H1 (cell line): ENCODE measurements at regions not wholly inside any gene's neighbourhood (a gene's known extent, or its start where the extent isn't known, plus 50 kb on each side); places are given as distances from the start of the nearest gene placed in this dataset.

Experiments used
- CTCF ChIA-PET: fragments of 300-600 bp; sonication (Branson Sonifier 250); formaldehyde crosslinking; loops from one replicate; lab custom pipeline; 2021; ENCODE audit not compliant: partially characterized antibody; lab: Charles Lee
- POLR2A ChIA-PET: fragments of 300-600 bp; sonication (Branson Sonifier 250); formaldehyde crosslinking; loops from one replicate; lab custom pipeline; 2021; ENCODE audit warnings: inconsistent platforms; ENCODE audit not compliant: partially characterized antibody; lab: Charles Lee
- DNase-seq, 2 experiments: peaks; one replicate each; pipeline versions ENCODE4 v3.0.0 to v3.0.0-alpha.2; 2010 to 2022; ENCODE audit warnings: low spot score in 2 of 2, low read depth in 1 of 2, mixed read lengths in 1 of 2
- FAIRE-seq: peaks from 2 replicates; lab custom pipeline; 2011; peaks lifted over from hg19 to GRCh38; lab: Jason Lieb, UNC
- H2AFZ ChIP-seq: 2 replicates; pipeline ENCODE4 v1.8.1; 2012; ENCODE audit warnings: low read length, inconsistent platforms
- H2AK5ac ChIP-seq: 2 replicates; pipeline ENCODE4 v1.6.1; 2013; ENCODE audit warnings: low read depth, low read length
- H2BK120ac ChIP-seq: replicated peaks from 2 replicates; pipeline ENCODE3; 2013; ENCODE audit warnings: low read depth, low read length, inconsistent platforms
- H2BK12ac ChIP-seq: 2 replicates; pipeline ENCODE4 v1.6.1; 2013; ENCODE audit warnings: low read depth, low read length
- H2BK15ac ChIP-seq: 2 replicates; pipeline ENCODE4 v1.6.1; 2013; ENCODE audit warnings: low read length
- H2BK20ac ChIP-seq: 2 replicates; pipeline ENCODE4 v1.6.1; 2013; ENCODE audit warnings: low read length
- H2BK5ac ChIP-seq: 2 replicates; pipeline ENCODE4 v1.6.1; 2013; ENCODE audit warnings: low read depth, low read length
- H3K14ac ChIP-seq: 2 replicates; pipeline ENCODE4 v1.6.1; 2013; ENCODE audit warnings: inconsistent platforms; ENCODE audit not compliant: insufficient read length
- H3K18ac ChIP-seq: 2 replicates; pipeline ENCODE4 v1.6.1; 2013; ENCODE audit warnings: low read length; ENCODE audit errors: extremely low read depth
- H3K23ac ChIP-seq: 2 replicates; pipeline ENCODE4 v1.6.1; 2013; ENCODE audit warnings: inconsistent platforms; ENCODE audit not compliant: insufficient read length
- H3K23me2 ChIP-seq: 2 replicates; pipeline ENCODE4 v1.6.1; 2013; ENCODE audit warnings: low read depth, low read length
- H3K27ac ChIP-seq: 2 replicates; pipeline ENCODE4 v1.6.1; 2011; ENCODE audit warnings: low read depth, low read length, inconsistent platforms
- H3K27me3 ChIP-seq, 4 experiments: replicated peaks in 1 of 4; 1 replicate in 1 of 4; 2 replicates in 3 of 4; pipeline versions ENCODE4 v1.6.1 to v1.8.1; 2011 to 2013; ENCODE audit warnings: low read length in 3 of 4, mild to moderate bottlenecking in 3 of 4, inconsistent platforms in 2 of 4, mixed read lengths in 2 of 4, moderate library complexity in 1 of 4; ENCODE audit not compliant: control insufficient read depth in 3 of 4, insufficient read depth in 3 of 4; ENCODE audit errors: extremely low read depth in 1 of 4
- H3K36me3 ChIP-seq, 4 experiments: 2 replicates each; pipeline versions ENCODE4 v1.6.1 to v1.8.1; 2011 to 2013; ENCODE audit warnings: mild to moderate bottlenecking in 4 of 4, low read length in 3 of 4, moderate library complexity in 2 of 4, control low read depth in 1 of 4, inconsistent platforms in 1 of 4; ENCODE audit not compliant: insufficient read depth in 4 of 4, control insufficient read depth in 2 of 4
- H3K4ac ChIP-seq: replicated peaks from 2 replicates; pipeline ENCODE3; 2013; ENCODE audit warnings: low read length, low read depth, mixed read lengths, inconsistent platforms; ENCODE audit not compliant: insufficient read length
- H3K4me1 ChIP-seq, 4 experiments: replicated peaks in 1 of 4; 1 replicate in 1 of 4; 2 replicates in 3 of 4; pipeline versions ENCODE4 v1.6.1 to v1.8.1; 2011 to 2013; ENCODE audit warnings: low read length in 3 of 4, inconsistent platforms in 2 of 4, mixed read lengths in 1 of 4; ENCODE audit not compliant: insufficient read depth in 4 of 4, control insufficient read depth in 3 of 4
- H3K4me2 ChIP-seq, 2 experiments: 2 replicates each; pipeline versions ENCODE4 v1.6.1 to v1.8.1; 2011 to 2013; ENCODE audit warnings: low read depth in 2 of 2, low read length in 2 of 2, control low read depth in 1 of 2, inconsistent platforms in 1 of 2, mild to moderate bottlenecking in 1 of 2; ENCODE audit not compliant: insufficient read depth in 1 of 2
- H3K4me3 ChIP-seq, 4 experiments: fragments of 200-600, 300-600 bp in 1 of 4; sonication (generic), shearing (Covaris generic), sonication (Bioruptor Twin) in 1 of 4; 2 replicates each; pipeline versions ENCODE4 v1.5.1 to v1.8.1; 2011 to 2016; ENCODE audit warnings: low read length in 4 of 4, low read depth in 3 of 4, control low read depth in 2 of 4, inconsistent platforms in 2 of 4, mild to moderate bottlenecking in 2 of 4, mixed read lengths in 1 of 4, moderate library complexity in 1 of 4; ENCODE audit not compliant: insufficient read depth in 2 of 4; ENCODE audit errors: extremely low read depth in 1 of 4
- H3K56ac ChIP-seq: replicated peaks from 2 replicates; pipeline ENCODE3; 2013; ENCODE audit warnings: low read depth, mild to moderate bottlenecking, mixed read lengths, low read length, inconsistent platforms; ENCODE audit not compliant: insufficient read length
- H3K79me1 ChIP-seq: 2 replicates; pipeline ENCODE4 v1.6.1; 2013; ENCODE audit warnings: low read depth, low read length, control low read depth
- H3K79me2 ChIP-seq, 2 experiments: 2 replicates each; pipeline versions ENCODE4 v1.6.1 to v1.8.1; 2012 to 2013; ENCODE audit warnings: low read length in 2 of 2, mild to moderate bottlenecking in 2 of 2, inconsistent platforms in 1 of 2; ENCODE audit not compliant: insufficient read depth in 2 of 2, control insufficient read depth in 1 of 2
- H3K9ac ChIP-seq, 4 experiments: replicated peaks in 1 of 4; 1 replicate in 1 of 4; 2 replicates in 3 of 4; pipeline versions ENCODE4 v1.6.1 to v1.8.1; 2011 to 2013; ENCODE audit warnings: low read depth in 3 of 4, low read length in 3 of 4, control low read depth in 2 of 4, mild to moderate bottlenecking in 2 of 4, moderate library complexity in 2 of 4, inconsistent platforms in 1 of 4; ENCODE audit errors: extremely low read depth in 1 of 4
- H3K9me3 ChIP-seq, 2 experiments: 2 replicates each; pipeline versions ENCODE4 v1.6.1 to v1.8.1; 2012 to 2013; ENCODE audit warnings: mild to moderate bottlenecking in 2 of 2, moderate library complexity in 2 of 2, control low read depth in 1 of 2, inconsistent platforms in 1 of 2, low read depth in 1 of 2, low read length in 1 of 2, mixed read lengths in 1 of 2; ENCODE audit not compliant: insufficient read depth in 2 of 2
- H4K20me1 ChIP-seq, 2 experiments: replicated peaks in 1 of 2; 2 replicates each; pipeline versions ENCODE3 to v1.8.1; 2011 to 2013; ENCODE audit warnings: inconsistent platforms in 2 of 2, low read length in 2 of 2, mild to moderate bottlenecking in 1 of 2; ENCODE audit not compliant: insufficient read depth in 2 of 2, control insufficient read depth in 1 of 2
- H4K5ac ChIP-seq: 2 replicates; pipeline ENCODE4 v1.6.1; 2013; ENCODE audit warnings: low read length, low read depth, mixed read lengths, inconsistent platforms; ENCODE audit not compliant: insufficient read length
- H4K8ac ChIP-seq: 2 replicates; pipeline ENCODE4 v1.8.0; 2013; ENCODE audit warnings: mild to moderate bottlenecking, moderate library complexity, low read length, inconsistent platforms; ENCODE audit not compliant: insufficient read depth; ENCODE audit errors: extremely low read depth
- H4K91ac ChIP-seq: replicated peaks from 2 replicates; pipeline ENCODE3; 2013; ENCODE audit warnings: low read length, mixed read lengths, inconsistent platforms; ENCODE audit not compliant: insufficient read length
- FOSL1 ChIP-seq: IDR thresholded peaks from 2 replicates; pipeline ENCODE4 v1.6.1; 2011; ENCODE audit warnings: mild to moderate bottlenecking, low read depth, low read length, moderate library complexity; ENCODE audit not compliant: insufficient read depth
- JUN ChIP-seq: IDR thresholded peaks from 2 replicates; pipeline ENCODE4 v1.6.1; 2011; ENCODE audit warnings: low read depth, mild to moderate bottlenecking, improper control_type of control experiment, low read length
- KDM4A ChIP-seq: IDR thresholded peaks from one replicate; pipeline ENCODE4 v1.7.1; 2012; ENCODE audit warnings: low read depth, mild to moderate bottlenecking, moderate library complexity, low read length, inconsistent platforms; ENCODE audit not compliant: severe bottlenecking
- NRF1 ChIP-seq: IDR thresholded peaks from 2 replicates; pipeline ENCODE4 v1.6.1; 2011; ENCODE audit warnings: mild to moderate bottlenecking, low read depth, low read length, improper control_type of control experiment
- POLR2A ChIP-seq, 2 experiments: IDR thresholded peaks; 1 replicate in 1 of 2; 2 replicates in 1 of 2; pipeline ENCODE4 v1.6.1; 2011; ENCODE audit warnings: low read depth in 2 of 2, low read length in 2 of 2, mild to moderate bottlenecking in 2 of 2; ENCODE audit errors: control extremely low read depth in 1 of 2
- POU5F1 ChIP-seq: IDR thresholded peaks from 2 replicates; pipeline ENCODE4 v1.6.1; 2011; ENCODE audit warnings: low read depth, mild to moderate bottlenecking, low read length, moderate library complexity
- RAD21 ChIP-seq, 2 experiments: IDR thresholded peaks in 1 of 2; conservative IDR thresholded peaks in 1 of 2; 2 replicates each; pipeline ENCODE4 v1.6.1; 2011; ENCODE audit warnings: low read depth in 2 of 2, low read length in 2 of 2, improper control_type of control experiment in 1 of 2, inconsistent platforms in 1 of 2, mild to moderate bottlenecking in 1 of 2, moderate library complexity in 1 of 2
- RXRA ChIP-seq: IDR thresholded peaks from 2 replicates; pipeline ENCODE4 v1.6.1; 2011; ENCODE audit warnings: low read depth, mild to moderate bottlenecking, low read length, moderate library complexity; ENCODE audit not compliant: insufficient read depth
- YY1 ChIP-seq: IDR thresholded peaks from 2 replicates; pipeline ENCODE4 v1.6.1; 2011; ENCODE audit warnings: low read depth, mild to moderate bottlenecking, low read length
- WGBS, 2 experiments: shearing (Covaris generic) in 1 of 2; methylation state at CpG; one replicate each; pipeline versions ENCODE4 v1.1.6 to v1.1.7; 2013 to 2015; ENCODE audit warnings: low lambda C conversion rate in 2 of 2, mixed read lengths in 2 of 2, inconsistent platforms in 1 of 2, low coverage in 1 of 2, missing lambda C conversion rate in 1 of 2; ENCODE audit not compliant: insufficient replicate concordance in 2 of 2, insufficient coverage in 1 of 2, insufficient read length in 1 of 2; ENCODE audit errors: extremely low coverage in 1 of 2, missing lambda C conversion rate in 1 of 2; 5-methylcytosine and 5-hydroxymethylcytosine counted together
- TF ChIP-seq, protein P1 (sequence below): IDR thresholded peaks from 2 replicates; pipeline ENCODE4 v1.6.1; 2012; ENCODE audit warnings: low read length, inconsistent platforms
- TF ChIP-seq, protein P2 (sequence below): IDR thresholded peaks from 2 replicates; pipeline ENCODE4 v1.6.1; 2012; ENCODE audit warnings: inconsistent platforms

DNA sequence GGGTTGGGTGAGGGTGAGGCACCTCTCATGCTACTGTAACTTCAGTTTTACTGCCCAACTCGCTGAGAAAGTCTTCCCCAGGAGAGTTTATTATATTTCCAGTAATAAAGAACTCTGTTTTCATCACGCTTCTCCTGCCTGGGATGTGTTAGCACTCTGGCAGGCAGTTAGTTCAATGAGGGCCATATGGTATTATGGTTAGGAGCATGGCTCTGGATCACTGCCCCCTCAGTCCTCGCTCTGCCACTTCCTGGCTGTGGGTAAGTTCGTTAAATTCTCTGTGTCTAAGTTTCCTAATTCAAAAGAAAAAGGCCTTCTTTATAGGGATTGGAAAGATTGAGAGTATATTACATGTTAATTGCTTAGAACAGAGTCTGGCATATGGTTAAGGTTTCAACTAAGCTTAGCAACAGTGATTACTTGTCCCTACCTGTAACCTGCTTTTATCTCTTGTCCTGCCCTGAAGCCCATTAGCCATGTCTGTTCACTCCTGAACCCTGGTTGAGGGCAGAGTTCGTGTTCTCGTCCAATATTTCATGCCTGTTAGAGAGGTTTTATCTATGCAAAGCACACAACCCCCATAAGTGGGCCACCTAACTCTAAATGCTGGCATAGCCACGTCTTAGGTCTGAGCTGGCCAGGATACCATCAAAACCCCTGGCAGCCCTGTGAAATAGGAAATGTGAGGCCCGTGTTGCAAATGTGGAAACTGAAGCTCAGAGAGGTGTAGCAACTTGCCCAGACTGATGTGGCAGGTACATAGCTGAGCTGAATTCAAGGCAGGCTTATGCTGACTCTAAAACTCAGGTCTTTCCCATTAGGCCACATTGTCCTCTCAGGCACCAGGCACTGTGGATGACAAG lies 342.5 kb upstream of the JARID2 start:
- ChIA-PET POLR2A (interaction anchor here (1.2 kb wide), 1 partner anchor 9 kb away, joined by 3 read pairs; no protein-coding TSS in a partner anchor), CTCF (no interaction called here)
- H3K79me2 ChIP-seq: no peaks in the 10 kb centered on the region; a peak in 1 of 4 replicates
- H2BK12ac ChIP-seq: no peak overlapping the region
- H3K4me1 ChIP-seq: no peaks in the 10 kb centered on the region
- H2BK120ac ChIP-seq: no peak overlapping the region
- no peak overlapping the region for H2AK5ac ChIP-seq
- no peak overlapping the region for H2BK20ac ChIP-seq
- no peak overlapping the region for H3K9ac ChIP-seq
- no peak overlapping the region for H2AFZ ChIP-seq
- no peak overlapping the region for H3K14ac ChIP-seq
- H3K18ac ChIP-seq: no peak overlapping the region
- no peak overlapping the region for H3K56ac ChIP-seq
- FAIRE-seq: no peak
- no peak overlapping the region for H3K4ac ChIP-seq
- no peak overlapping the region for H2BK5ac ChIP-seq
- no peak overlapping the region for H3K23ac ChIP-seq
- no peaks in the 10 kb centered on the region for H3K27me3 ChIP-seq
- H3K4me2 ChIP-seq: no peak overlapping the region
- TF ChIP-seq POLR2A (IDR thresholded peaks at IDR 0.05; ENCODE audit: control extremely low read depth in 1 of 2, low read depth in 2 of 2, low read length in 2 of 2): no peak
- TF ChIP-seq, protein P1, sequence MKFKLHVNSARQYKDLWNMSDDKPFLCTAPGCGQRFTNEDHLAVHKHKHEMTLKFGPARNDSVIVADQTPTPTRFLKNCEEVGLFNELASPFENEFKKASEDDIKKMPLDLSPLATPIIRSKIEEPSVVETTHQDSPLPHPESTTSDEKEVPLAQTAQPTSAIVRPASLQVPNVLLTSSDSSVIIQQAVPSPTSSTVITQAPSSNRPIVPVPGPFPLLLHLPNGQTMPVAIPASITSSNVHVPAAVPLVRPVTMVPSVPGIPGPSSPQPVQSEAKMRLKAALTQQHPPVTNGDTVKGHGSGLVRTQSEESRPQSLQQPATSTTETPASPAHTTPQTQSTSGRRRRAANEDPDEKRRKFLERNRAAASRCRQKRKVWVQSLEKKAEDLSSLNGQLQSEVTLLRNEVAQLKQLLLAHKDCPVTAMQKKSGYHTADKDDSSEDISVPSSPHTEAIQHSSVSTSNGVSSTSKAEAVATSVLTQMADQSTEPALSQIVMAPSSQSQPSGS: no peak
- no peak for TF ChIP-seq POU5F1
- TF ChIP-seq FOSL1: no peak
- TF ChIP-seq JUN: no peak
- TF ChIP-seq KDM4A: no peak
- no peak for TF ChIP-seq RAD21 (IDR thresholded peaks at IDR 0.05 in 1 of 2, conservative IDR thresholded peaks at IDR 0.05 in 1 of 2; ENCODE audit: low read depth in 2 of 2, low read length in 2 of 2)
- TF ChIP-seq NRF1: no peak
- TF ChIP-seq, protein P2, sequence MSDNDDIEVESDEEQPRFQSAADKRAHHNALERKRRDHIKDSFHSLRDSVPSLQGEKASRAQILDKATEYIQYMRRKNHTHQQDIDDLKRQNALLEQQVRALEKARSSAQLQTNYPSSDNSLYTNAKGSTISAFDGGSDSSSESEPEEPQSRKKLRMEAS: no peak
- TF ChIP-seq YY1: no peak
- no peak for TF ChIP-seq RXRA
- H4K5ac ChIP-seq: no peak overlapping the region
- H3K4me3 ChIP-seq: no peak overlapping the region
- H4K91ac ChIP-seq: no peak overlapping the region
- H2BK15ac ChIP-seq: no peak overlapping the region
- H3K36me3 ChIP-seq: no peaks in the 10 kb centered on the region; a peak in 1 of 8 replicates
- no peaks in the 10 kb centered on the region; the same call in 1 of the 2 replicates for H3K79me1 ChIP-seq
- no peak overlapping the region for H4K8ac ChIP-seq
- no peaks in the 10 kb centered on the region for H4K20me1 ChIP-seq
- no peaks in the 10 kb centered on the region for H3K23me2 ChIP-seq
- WGBS, 2 experiments: 85% methylated on average over 8 of the region's 8 CpGs; no CpG with 5 or more reads in 1 of the 2 experiments
- no peaks in the 10 kb centered on the region for H3K9me3 ChIP-seq
- H3K27ac ChIP-seq: no peak overlapping the region
- no peak for DNase-seq
